Testis (tissue), 2 donors: ENCODE measurements at regions not wholly inside any gene's neighbourhood (a gene's known extent, or its start where the extent isn't known, plus 50 kb on each side); places are given as distances from the start of the nearest gene placed in this dataset.

Experiments used
- DNase-seq: peaks from one replicate; pipeline ENCODE4 v3.0.0-alpha.2; 2019
- H3K27ac ChIP-seq, 2 donors: fragments of 200-600 bp; sonication (generic); one replicate each; pipeline ENCODE4 v1.5.1; 2019
- H3K27me3 ChIP-seq: fragments of 200-600 bp; sonication (generic); one replicate; pipeline ENCODE4 v1.5.1; 2019
- H3K36me3 ChIP-seq: fragments of 200-600 bp; sonication (generic); one replicate; pipeline ENCODE4 v1.5.1; 2017; ENCODE audit warnings: low read depth; ENCODE audit errors: missing control alignments
- H3K4me1 ChIP-seq: fragments of 200-600 bp; sonication (generic); one replicate; pipeline ENCODE4 v1.5.1; 2019
- H3K4me3 ChIP-seq, 2 donors: fragments of 200-600 bp; sonication (generic); one replicate each; pipeline ENCODE4 v1.5.1; 2017 to 2019
- H3K9me3 ChIP-seq: fragments of 200-600 bp; sonication (generic); one replicate; pipeline ENCODE4 v1.5.1; 2017
- CTCF ChIP-seq, 3 experiments: fragments of 450-650 bp in 2 of 3; fragments of 200-600 bp in 1 of 3; sonication (generic) in 1 of 3; IDR thresholded peaks; one replicate each; pipeline ENCODE4 v1.5.1; 2016 to 2019; ENCODE audit warnings: antibody characterized with exemption in 3 of 3, mild to moderate bottlenecking in 2 of 3, moderate library complexity in 1 of 3
- POLR2A ChIP-seq: fragments of 450-650 bp; IDR thresholded peaks from one replicate; pipeline ENCODE4 v1.6.1; 2017; ENCODE audit warnings: antibody characterized with exemption, mild to moderate bottlenecking, moderate library complexity
- WGBS, 2 donors: methylation state at CpG; one replicate each; pipeline ENCODE4 v1.1.5; 2018; 5-methylcytosine and 5-hydroxymethylcytosine counted together
- intact Hi-C: fragments of 100-400 bp; cut with DNase I; formaldehyde crosslinking; loops from one replicate; pipeline ENCODE4 v1.15.1; 2023; ENCODE audit warnings: low total_unique reads
- small RNA-seq, 2 donors: library from RNA; depleted of rRNA; stranded (forward); fragments of <200 nt; gene quantifications; one replicate each; pipeline ENCODE3, GENCODE V24; 2016

GRCh38 chr13:87607266-87607665 is 63.9 kb upstream of the SLITRK5 start:
- H3K27me3 ChIP-seq: no peaks in the 10 kb centered on the region
- intact Hi-C loops: no loop called here
- no peak overlapping the region for H3K27ac ChIP-seq
- no peaks in the 10 kb centered on the region for H3K4me1 ChIP-seq
- no peaks in the 10 kb centered on the region for H3K9me3 ChIP-seq
- H3K4me3 ChIP-seq: no peak overlapping the region
- H3K36me3 ChIP-seq: no peaks in the 10 kb centered on the region
- no peak for TF ChIP-seq POLR2A
- no peak for TF ChIP-seq CTCF (IDR thresholded peaks at IDR 0.05)
- 69 to 82% methylated on average over 2 of the region's 2 CpGs for WGBS, 2 donors
- DNase-seq: no peak

GRCh38 chr13:87614276-87614675 is 56.9 kb upstream of the SLITRK5 start:
- no peak for DNase-seq
- WGBS, 2 donors: 79 to 86% methylated on average over 2 of the region's 2 CpGs
- no peaks in the 10 kb centered on the region for H3K9me3 ChIP-seq
- no peaks in the 10 kb centered on the region for H3K4me1 ChIP-seq
- TF ChIP-seq POLR2A: no peak
- TF ChIP-seq CTCF (IDR thresholded peaks at IDR 0.05): no peak
- no peak overlapping the region for H3K27ac ChIP-seq
- H3K36me3 ChIP-seq: no peaks in the 10 kb centered on the region
- no peaks in the 10 kb centered on the region for H3K27me3 ChIP-seq
- no peak overlapping the region for H3K4me3 ChIP-seq
- intact Hi-C loops: no loop called here

Small RNA genes in the stretch of these regions (small RNA-seq; reads per million reads assigned to genes)
- gene UBBP5: 0 reads per million in 2 donors
